ENCODE measurements at regions not wholly inside any gene's neighbourhood (a gene's known extent, or its start where the extent isn't known, plus 50 kb on each side); places are given as distances from the start of the nearest gene placed in this dataset.
A peak's percentile ranks its signal among the peaks of the same experiment; 100 is the strongest.
"Not testable (repeated sequence)": the region's sequence is repeated elsewhere in the genome, so short reads cannot be mapped to it uniquely, and the experiment has no call there.

- no peak for DNase-seq
- no peak overlapping the region for H3K4me3 Mint-ChIP-seq
These were observed 101.8 kb upstream of the NAP1L1 start for GRCh38 chr12:76186131-76186906.

GRCh38 chr12:76183459-76184186 lies 99.1 kb upstream of the NAP1L1 start:
- Mint-ChIP-seq H3K36me3 (no peaks in the 10 kb centered on the region), H3K27ac (peak overlapping the region; percentile 52), H3K4me3 (no peak overlapping the region), H3K4me1 (peaks cover 12% of the 10 kb centered on the region), H3K27me3 (peaks cover 46% of the 10 kb centered on the region), H3K9me3 (no peaks in the 10 kb centered on the region)
- peak; percentile 33 for DNase-seq

More at GRCh38 chr12:76186131-76186906, 101.8 kb upstream of the NAP1L1 start:
- Mint-ChIP-seq H3K4me1 (peaks cover 12% of the 10 kb centered on the region), H3K36me3 (no peaks in the 10 kb centered on the region), H3K27ac (no peak overlapping the region), H3K27me3 (peaks cover 49% of the 10 kb centered on the region), H3K9me3 (no peaks in the 10 kb centered on the region)

- Mint-ChIP-seq H3K36me3 (no peaks in the 10 kb centered on the region), H3K9me3 (no peaks in the 10 kb centered on the region), H3K27ac (no peak overlapping the region)
These were observed 96.2 kb upstream of the NAP1L1 start for GRCh38 chr12:76180401-76181277.

GRCh38 chr12:76178452-76178851 lies 94.0 kb upstream of the NAP1L1 start:
- no peak overlapping the region for H3K27ac Mint-ChIP-seq
- peaks cover 7% of the 10 kb centered on the region for H3K4me1 Mint-ChIP-seq
- no peak overlapping the region for H3K4me3 Mint-ChIP-seq

More at GRCh38 chr12:76180401-76181277, 96.2 kb upstream of the NAP1L1 start:
- H3K4me1 Mint-ChIP-seq, result peaks cover 12% of the 10 kb centered on the region
- no peak for DNase-seq
- peaks cover 23% of the 10 kb centered on the region for H3K27me3 Mint-ChIP-seq
- no peak overlapping the region for H3K4me3 Mint-ChIP-seq

GRCh38 chr12:76177821-76178220 lies 93.3 kb upstream of the NAP1L1 start:
- DNase-seq, result no peak
- H3K4me1 Mint-ChIP-seq, result peaks cover 2% of the 10 kb centered on the region
- no peaks in the 10 kb centered on the region for H3K9me3 Mint-ChIP-seq
- H3K4me3 Mint-ChIP-seq, result no peak overlapping the region
- peaks cover 14% of the 10 kb centered on the region for H3K27me3 Mint-ChIP-seq
- no peaks in the 10 kb centered on the region for H3K36me3 Mint-ChIP-seq
- no peak overlapping the region for H3K27ac Mint-ChIP-seq

More at GRCh38 chr12:76178452-76178851, 94.0 kb upstream of the NAP1L1 start:
- DNase-seq, result no peak
- Mint-ChIP-seq H3K27me3 (peaks cover 18% of the 10 kb centered on the region), H3K36me3 (no peaks in the 10 kb centered on the region), H3K9me3 (no peaks in the 10 kb centered on the region)

GRCh38 chr12:76176940-76177339 lies 92.5 kb upstream of the NAP1L1 start:
- no peak for DNase-seq
- Mint-ChIP-seq H3K27ac (no peak overlapping the region), H3K4me3 (no peak overlapping the region), H3K36me3 (no peaks in the 10 kb centered on the region), H3K4me1 (no peaks in the 10 kb centered on the region), H3K9me3 (no peaks in the 10 kb centered on the region), H3K27me3 (peaks cover 9% of the 10 kb centered on the region)

GRCh38 chr12:76175946-76176345 lies 91.5 kb upstream of the NAP1L1 start:
- DNase-seq, H3K4me3 Mint-ChIP-seq, H3K4me1 Mint-ChIP-seq, H3K27ac Mint-ChIP-seq, H3K36me3 Mint-ChIP-seq, H3K9me3 Mint-ChIP-seq: not testable (repeated sequence)
- H3K27me3 Mint-ChIP-seq, result peaks cover 16% of the 10 kb centered on the region

- no peak for DNase-seq
- Mint-ChIP-seq H3K27ac (no peak overlapping the region), H3K9me3 (no peaks in the 10 kb centered on the region), H3K4me1 (no peaks in the 10 kb centered on the region), H3K36me3 (no peaks in the 10 kb centered on the region), H3K4me3 (no peak overlapping the region), H3K27me3 (peaks cover 28% of the 10 kb centered on the region)
These were observed 89.3 kb upstream of the NAP1L1 start for GRCh38 chr12:76173756-76174155.

GRCh38 chr12:76158518-76159321 lies 74.2 kb upstream of the NAP1L1 start:
- Mint-ChIP-seq H3K9me3 (no peaks in the 10 kb centered on the region), H3K4me3 (peak overlapping the region; percentile 35), H3K27ac (peak overlapping the region; percentile 67), H3K36me3 (no peaks in the 10 kb centered on the region), H3K27me3 (no peaks in the 10 kb centered on the region), H3K4me1 (peaks cover 26% of the 10 kb centered on the region)
- peak; percentile 88 for DNase-seq

- no peak overlapping the region for H3K4me3 Mint-ChIP-seq
- peaks cover 32% of the 10 kb centered on the region for H3K4me1 Mint-ChIP-seq
- H3K27me3 Mint-ChIP-seq, result no peaks in the 10 kb centered on the region
- peaks cover 3% of the 10 kb centered on the region for H3K9me3 Mint-ChIP-seq
- DNase-seq, result no peak
- no peak overlapping the region for H3K27ac Mint-ChIP-seq
- H3K36me3 Mint-ChIP-seq, result no peaks in the 10 kb centered on the region
These were observed 72.2 kb upstream of the NAP1L1 start for GRCh38 chr12:76156726-76157125.

GRCh38 chr12:76156314-76156713 lies 71.8 kb upstream of the NAP1L1 start:
- no peak for DNase-seq
- H3K36me3 Mint-ChIP-seq, result no peaks in the 10 kb centered on the region
- peaks cover 34% of the 10 kb centered on the region for H3K4me1 Mint-ChIP-seq
- no peak overlapping the region for H3K27ac Mint-ChIP-seq
- no peak overlapping the region for H3K4me3 Mint-ChIP-seq
- peaks cover 3% of the 10 kb centered on the region for H3K9me3 Mint-ChIP-seq
- no peaks in the 10 kb centered on the region for H3K27me3 Mint-ChIP-seq

GRCh38 chr12:76155157-76155670 lies 70.7 kb upstream of the NAP1L1 start:
- peaks cover 34% of the 10 kb centered on the region for H3K4me1 Mint-ChIP-seq
- H3K27ac Mint-ChIP-seq, result no peak overlapping the region
- no peaks in the 10 kb centered on the region for H3K27me3 Mint-ChIP-seq
- H3K36me3 Mint-ChIP-seq, result no peaks in the 10 kb centered on the region
- H3K4me3 Mint-ChIP-seq, result no peak overlapping the region
- DNase-seq, result no peak
- peaks cover 3% of the 10 kb centered on the region for H3K9me3 Mint-ChIP-seq

GRCh38 chr12:76153616-76154015 lies 69.1 kb upstream of the NAP1L1 start:
- H3K4me1 Mint-ChIP-seq, result peaks cover 22% of the 10 kb centered on the region
- no peak overlapping the region for H3K4me3 Mint-ChIP-seq
- no peak for DNase-seq
- H3K36me3 Mint-ChIP-seq, result no peaks in the 10 kb centered on the region
- H3K27me3 Mint-ChIP-seq, result no peaks in the 10 kb centered on the region
- H3K27ac Mint-ChIP-seq, result no peak overlapping the region
- peaks cover 3% of the 10 kb centered on the region for H3K9me3 Mint-ChIP-seq

GRCh38 chr12:76152181-76152807 lies 67.8 kb upstream of the NAP1L1 start:
- no peaks in the 10 kb centered on the region for H3K27me3 Mint-ChIP-seq
- H3K27ac Mint-ChIP-seq, result no peak overlapping the region
- H3K9me3 Mint-ChIP-seq, result peaks cover 3% of the 10 kb centered on the region
- peaks cover 17% of the 10 kb centered on the region for H3K4me1 Mint-ChIP-seq
- H3K36me3 Mint-ChIP-seq, result no peaks in the 10 kb centered on the region
- no peak for DNase-seq
- no peak overlapping the region for H3K4me3 Mint-ChIP-seq

All from activated naive CD8-positive, alpha-beta T cell treated with anti-CD3 and anti-CD28 coated beads for 36 hours (primary cell).